ENCODE measurements at regions not wholly inside any gene's neighbourhood (a gene's known extent, or its start where the extent isn't known, plus 50 kb on each side); places are given as distances from the start of the nearest gene placed in this dataset.
"Not testable (repeated sequence)": the region's sequence is repeated elsewhere in the genome, so short reads cannot be mapped to it uniquely, and the experiment has no call there.

GRCh38 chr6:51218181-51218580 is 399.5 kb downstream of the TFAP2B start:
- Histone ChIP-seq H3F3A (ENCODE audit: insufficient read depth, low read length, poor library complexity, severe bottlenecking) (no peaks in the 10 kb centered on the region), H3K27ac (ENCODE audit: low read length) (no peak overlapping the region), H3K79me2 (replicated peaks; ENCODE audit: insufficient read depth, low read length) (no peaks in the 10 kb centered on the region), H3K9me3 (ENCODE audit: low read length) (no peaks in the 10 kb centered on the region), H2AFZ (ENCODE audit: low read depth, low read length) (no peak overlapping the region), H3K9ac (ENCODE audit: low read length) (no peak overlapping the region), H4K20me1 (ENCODE audit: insufficient read depth) (no peaks in the 10 kb centered on the region), H3K27me3 (ENCODE audit: insufficient read depth, low read depth, low read length) (peaks cover 6% of the 10 kb centered on the region), H3K36me3 (ENCODE audit: insufficient read depth, low read length) (no peaks in the 10 kb centered on the region), H3K4me2 (ENCODE audit: low read length) (no peak overlapping the region), H3K9me2 (ENCODE audit: insufficient read depth, low read length) (no peaks in the 10 kb centered on the region), H3K4me3 (ENCODE audit: low read length) (no peak overlapping the region)
- TF ChIP-seq REST (IDR thresholded peaks at IDR 0.05; ENCODE audit: borderline replicate concordance) (no peak), SMC3 (conservative IDR thresholded peaks at IDR 0.05; ENCODE audit: poor library complexity) (no peak), EZH2 (IDR thresholded peaks at IDR 0.05; ENCODE audit: borderline replicate concordance, insufficient read depth, low read length, poor library complexity, severe bottlenecking) (no peak)

DNA sequence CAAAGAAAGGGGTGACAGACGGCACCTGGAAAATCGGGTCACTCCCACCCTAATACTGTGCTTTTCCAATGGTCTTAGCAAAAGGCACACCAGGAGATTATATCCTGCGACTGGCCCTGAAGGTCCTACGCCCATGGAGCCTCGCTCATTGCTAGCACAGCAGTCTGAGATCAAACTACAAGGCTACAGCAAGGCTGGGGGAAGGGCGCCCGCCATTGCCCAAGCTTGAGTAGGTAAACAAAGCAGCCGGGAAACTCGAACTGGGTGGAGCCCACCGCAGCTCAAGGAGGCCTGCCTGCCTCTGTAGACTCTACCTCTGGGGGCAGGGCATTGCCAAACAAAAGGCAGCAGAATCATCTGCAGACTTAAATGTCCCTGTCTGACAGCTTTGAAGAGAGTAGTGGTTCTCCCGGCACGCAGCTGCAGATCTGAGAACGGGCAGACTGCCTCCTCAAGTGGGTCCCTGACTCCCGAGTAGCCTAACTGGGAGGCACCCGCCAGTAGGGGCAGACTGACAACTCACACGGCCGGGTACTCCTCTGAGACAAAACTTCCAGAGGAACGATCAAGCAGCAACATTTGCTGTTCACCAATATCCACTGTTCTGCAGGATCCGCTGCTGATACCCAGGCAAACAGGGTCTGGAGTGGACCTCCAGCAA is 406.0 kb downstream of the TFAP2B start:
- not testable (repeated sequence) for H3K9ac ChIP-seq (ENCODE audit: low read length); H3K27me3 ChIP-seq (ENCODE audit: insufficient read depth, low read depth, low read length); H3F3A ChIP-seq (ENCODE audit: insufficient read depth, low read length, poor library complexity, severe bottlenecking); H3K79me2 ChIP-seq (replicated peaks; ENCODE audit: insufficient read depth, low read length); H3K9me2 ChIP-seq (ENCODE audit: insufficient read depth, low read length); H2AFZ ChIP-seq (ENCODE audit: low read depth, low read length); H3K9me3 ChIP-seq (ENCODE audit: low read length); H3K4me3 ChIP-seq (ENCODE audit: low read length); H3K36me3 ChIP-seq (ENCODE audit: insufficient read depth, low read length); H3K4me2 ChIP-seq (ENCODE audit: low read length); H4K20me1 ChIP-seq (ENCODE audit: insufficient read depth); H3K27ac ChIP-seq (ENCODE audit: low read length)

DNA sequence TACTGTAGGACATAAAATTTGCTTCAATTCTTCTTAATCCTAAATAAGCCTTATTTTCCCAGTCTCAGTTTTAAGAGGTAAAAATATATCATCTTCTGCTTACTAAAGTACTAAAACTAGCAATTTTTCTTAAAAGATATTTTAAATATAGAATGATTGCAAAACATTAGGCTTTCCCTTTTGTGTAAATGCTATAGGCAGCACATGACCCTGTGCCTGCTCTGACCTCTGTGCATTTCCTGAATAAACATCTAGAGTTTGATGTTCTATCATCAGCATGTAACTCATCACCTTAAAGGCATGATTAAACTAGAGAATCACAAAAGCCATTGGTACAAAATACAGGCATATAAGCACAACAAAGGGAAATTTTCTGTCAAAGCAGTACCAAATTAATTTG is 422.7 kb downstream of the TFAP2B start:
- Histone ChIP-seq H3K4me2 (ENCODE audit: low read length) (no peak overlapping the region), H3K4me3 (ENCODE audit: low read length) (no peak overlapping the region), H3K36me3 (ENCODE audit: insufficient read depth, low read length) (no peaks in the 10 kb centered on the region), H3K9me2 (ENCODE audit: insufficient read depth, low read length) (no peaks in the 10 kb centered on the region), H3K27ac (ENCODE audit: low read length) (no peak overlapping the region), H3K27me3 (ENCODE audit: insufficient read depth, low read depth, low read length) (no peaks in the 10 kb centered on the region), H3F3A (ENCODE audit: insufficient read depth, low read length, poor library complexity, severe bottlenecking) (no peaks in the 10 kb centered on the region), H3K9ac (ENCODE audit: low read length) (no peak overlapping the region), H3K79me2 (replicated peaks; ENCODE audit: insufficient read depth, low read length) (no peaks in the 10 kb centered on the region), H4K20me1 (ENCODE audit: insufficient read depth) (no peaks in the 10 kb centered on the region), H3K9me3 (ENCODE audit: low read length) (no peaks in the 10 kb centered on the region), H2AFZ (ENCODE audit: low read depth, low read length) (no peak overlapping the region)
- no peak for TF ChIP-seq MXI1 (conservative IDR thresholded peaks at IDR 0.05; ENCODE audit: poor library complexity, severe bottlenecking)
- TF ChIP-seq, protein P1, sequence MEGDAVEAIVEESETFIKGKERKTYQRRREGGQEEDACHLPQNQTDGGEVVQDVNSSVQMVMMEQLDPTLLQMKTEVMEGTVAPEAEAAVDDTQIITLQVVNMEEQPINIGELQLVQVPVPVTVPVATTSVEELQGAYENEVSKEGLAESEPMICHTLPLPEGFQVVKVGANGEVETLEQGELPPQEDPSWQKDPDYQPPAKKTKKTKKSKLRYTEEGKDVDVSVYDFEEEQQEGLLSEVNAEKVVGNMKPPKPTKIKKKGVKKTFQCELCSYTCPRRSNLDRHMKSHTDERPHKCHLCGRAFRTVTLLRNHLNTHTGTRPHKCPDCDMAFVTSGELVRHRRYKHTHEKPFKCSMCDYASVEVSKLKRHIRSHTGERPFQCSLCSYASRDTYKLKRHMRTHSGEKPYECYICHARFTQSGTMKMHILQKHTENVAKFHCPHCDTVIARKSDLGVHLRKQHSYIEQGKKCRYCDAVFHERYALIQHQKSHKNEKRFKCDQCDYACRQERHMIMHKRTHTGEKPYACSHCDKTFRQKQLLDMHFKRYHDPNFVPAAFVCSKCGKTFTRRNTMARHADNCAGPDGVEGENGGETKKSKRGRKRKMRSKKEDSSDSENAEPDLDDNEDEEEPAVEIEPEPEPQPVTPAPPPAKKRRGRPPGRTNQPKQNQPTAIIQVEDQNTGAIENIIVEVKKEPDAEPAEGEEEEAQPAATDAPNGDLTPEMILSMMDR (IDR thresholded peaks at IDR 0.05; ENCODE audit: poor library complexity, severe bottlenecking), result no peak
- no peak for TF ChIP-seq POLR2AphosphoS5 (IDR thresholded peaks at IDR 0.05)

Data from neural cell (in vitro differentiated cells).